ENCODE measurements at regions not wholly inside any gene's neighbourhood (a gene's known extent, or its start where the extent isn't known, plus 50 kb on each side); places are given as distances from the start of the nearest gene placed in this dataset.

GRCh38 chr2:3966470-3966869, 263.1 kb downstream of the DCDC2C start:
- no peak overlapping the region for H3K4me3 ChIP-seq (ENCODE audit: low read length)
- TF ChIP-seq, protein P1, sequence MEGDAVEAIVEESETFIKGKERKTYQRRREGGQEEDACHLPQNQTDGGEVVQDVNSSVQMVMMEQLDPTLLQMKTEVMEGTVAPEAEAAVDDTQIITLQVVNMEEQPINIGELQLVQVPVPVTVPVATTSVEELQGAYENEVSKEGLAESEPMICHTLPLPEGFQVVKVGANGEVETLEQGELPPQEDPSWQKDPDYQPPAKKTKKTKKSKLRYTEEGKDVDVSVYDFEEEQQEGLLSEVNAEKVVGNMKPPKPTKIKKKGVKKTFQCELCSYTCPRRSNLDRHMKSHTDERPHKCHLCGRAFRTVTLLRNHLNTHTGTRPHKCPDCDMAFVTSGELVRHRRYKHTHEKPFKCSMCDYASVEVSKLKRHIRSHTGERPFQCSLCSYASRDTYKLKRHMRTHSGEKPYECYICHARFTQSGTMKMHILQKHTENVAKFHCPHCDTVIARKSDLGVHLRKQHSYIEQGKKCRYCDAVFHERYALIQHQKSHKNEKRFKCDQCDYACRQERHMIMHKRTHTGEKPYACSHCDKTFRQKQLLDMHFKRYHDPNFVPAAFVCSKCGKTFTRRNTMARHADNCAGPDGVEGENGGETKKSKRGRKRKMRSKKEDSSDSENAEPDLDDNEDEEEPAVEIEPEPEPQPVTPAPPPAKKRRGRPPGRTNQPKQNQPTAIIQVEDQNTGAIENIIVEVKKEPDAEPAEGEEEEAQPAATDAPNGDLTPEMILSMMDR (IDR thresholded peaks at IDR 0.05; ENCODE audit: insufficient read depth, low read depth, low read length, missing control alignments): no peak
- DNase-seq (ENCODE audit: low read depth): no peak

GRCh38 chr2:3968736-3969135, 265.4 kb downstream of the DCDC2C start:
- no peak overlapping the region for H3K4me3 ChIP-seq (ENCODE audit: low read length)
- TF ChIP-seq, protein P1 (IDR thresholded peaks at IDR 0.05; ENCODE audit: insufficient read depth, low read depth, low read length, missing control alignments): no peak
- no peak for DNase-seq (ENCODE audit: low read depth)

- no peak for DNase-seq (ENCODE audit: low read depth)
- H3K4me3 ChIP-seq (ENCODE audit: low read length): no peak overlapping the region
Measured at GRCh38 chr2:3970791-3971651, 267.6 kb downstream of the DCDC2C start.

GRCh38 chr2:3971652-3972192, 268.3 kb downstream of the DCDC2C start:
- TF ChIP-seq, protein P1 (IDR thresholded peaks at IDR 0.05; ENCODE audit: insufficient read depth, low read depth, low read length, missing control alignments): no peak
- H3K4me3 ChIP-seq (ENCODE audit: low read length): no peak overlapping the region

More at GRCh38 chr2:3970791-3971651, 267.6 kb downstream of the DCDC2C start:
- TF ChIP-seq, protein P1 (IDR thresholded peaks at IDR 0.05; ENCODE audit: insufficient read depth, low read depth, low read length, missing control alignments): no peak

DNA sequence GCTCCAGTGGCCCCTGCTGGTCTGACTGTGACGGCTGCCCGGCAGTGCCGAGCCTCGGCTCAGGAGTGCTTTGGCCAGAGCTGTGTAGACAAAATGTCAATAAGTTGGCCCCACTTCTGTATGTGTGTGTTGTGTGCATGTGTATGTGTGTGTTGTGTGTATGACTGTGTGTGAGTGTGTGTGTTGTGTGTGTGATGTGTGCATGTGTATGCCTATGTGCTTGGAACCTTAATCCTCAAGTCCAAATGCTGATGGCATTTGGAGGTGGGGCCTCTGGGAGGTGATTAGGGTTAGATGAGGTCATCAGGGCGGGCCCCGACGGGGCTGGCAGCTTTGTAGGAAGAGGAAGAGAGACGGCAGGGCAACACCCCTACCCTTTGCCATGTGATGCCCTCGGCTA, 269.0 kb downstream of the DCDC2C start:
- DNase-seq (ENCODE audit: low read depth): no peak
- TF ChIP-seq, protein P1 (IDR thresholded peaks at IDR 0.05; ENCODE audit: insufficient read depth, low read depth, low read length, missing control alignments): no peak

More at GRCh38 chr2:3971652-3972192, 268.3 kb downstream of the DCDC2C start:
- no peak for DNase-seq (ENCODE audit: low read depth)

DNA sequence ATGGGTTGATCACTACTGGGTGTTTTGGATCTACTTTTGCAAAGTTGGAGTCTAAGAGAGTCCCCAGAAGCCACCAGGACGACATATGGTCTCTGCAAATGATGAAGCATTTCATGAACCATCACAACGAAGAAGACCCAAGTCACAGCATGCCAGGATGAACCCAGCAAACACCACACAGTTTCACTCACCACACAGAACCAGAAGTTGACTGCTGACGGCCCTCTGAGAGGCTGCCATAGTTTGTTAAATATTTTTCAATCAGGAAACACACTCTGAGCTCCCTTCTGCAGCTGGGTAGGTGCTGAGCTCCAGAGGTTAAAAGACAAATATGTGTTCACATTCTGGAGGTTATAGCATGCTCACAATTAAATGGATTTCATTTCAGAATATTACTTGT, 271.4 kb downstream of the DCDC2C start:
- TF ChIP-seq, protein P1 (IDR thresholded peaks at IDR 0.05; ENCODE audit: insufficient read depth, low read depth, low read length, missing control alignments): no peak
- no peak for DNase-seq (ENCODE audit: low read depth)

More for the DNA sequence above, 269.0 kb downstream of the DCDC2C start:
- no peak overlapping the region for H3K4me3 ChIP-seq (ENCODE audit: low read length)

More for the DNA sequence above, 271.4 kb downstream of the DCDC2C start:
- no peak overlapping the region for H3K4me3 ChIP-seq (ENCODE audit: low read length)

Data from epithelial cell of esophagus (primary cell).